ENCODE measurements at regions not wholly inside any gene's neighbourhood (a gene's known extent, or its start where the extent isn't known, plus 50 kb on each side); places are given as distances from the start of the nearest gene placed in this dataset. TPM values are rescaled to one million over a fixed set of nuclear protein-coding genes. Genes with fewer than 3 reads are reported as not detected.

Small RNA genes lying in the stretch of these regions (small RNA-seq; reads per million reads assigned to genes)
- gene AC138649.4: not detected
- gene RN7SL495P: not detected

Data from osteoblast (primary cell).